Right lung (tissue), 2 donors: ENCODE measurements at regions not wholly inside any gene's neighbourhood (a gene's known extent, or its start where the extent isn't known, plus 50 kb on each side); places are given as distances from the start of the nearest gene placed in this dataset.

ENCODE experiments used
- DNase-seq, 2 donors: peaks; one replicate each; pipeline ENCODE4 v3.0.0-alpha.2; 2013

GRCh38 chr13:110097013-110097412, 209.9 kb downstream of the COL4A1 start:
- no peak for DNase-seq

GRCh38 chr13:110092831-110093247, 214.1 kb downstream of the COL4A1 start:
- no peak for DNase-seq

GRCh38 chr13:110089815-110090214, 217.1 kb downstream of the COL4A1 start:
- DNase-seq, result no peak

- no peak for DNase-seq
Measured at GRCh38 chr13:110089100-110089499, 217.9 kb downstream of the COL4A1 start.

GRCh38 chr13:110073982-110074381, 233.0 kb downstream of the COL4A1 start:
- DNase-seq, result no peak

- DNase-seq, result no peak
Measured at GRCh38 chr13:110070511-110071120, 236.3 kb downstream of the COL4A1 start.

- DNase-seq, result no peak
Measured at GRCh38 chr13:110070046-110070445, 236.9 kb downstream of the COL4A1 start.

- no peak for DNase-seq
Measured at GRCh38 chr13:110068176-110068473, 238.8 kb downstream of the COL4A1 start.

GRCh38 chr13:110067355-110068175, 239.4 kb downstream of the COL4A1 start:
- no peak for DNase-seq

- no peak for DNase-seq
Measured at GRCh38 chr13:110065780-110066179, 241.2 kb downstream of the COL4A1 start.

- DNase-seq, result no peak
Measured at GRCh38 chr13:110063490-110064421, 243.2 kb downstream of the COL4A1 start.

- DNase-seq, result no peak
Measured at GRCh38 chr13:110062777-110063442, 244.0 kb downstream of the COL4A1 start.

- no peak for DNase-seq
Measured at GRCh38 chr13:110062077-110062776, 244.7 kb downstream of the COL4A1 start.

- no peak for DNase-seq
Measured at GRCh38 chr13:110061270-110061669, 245.7 kb downstream of the COL4A1 start.

GRCh38 chr13:110057052-110057451, 249.9 kb downstream of the COL4A1 start:
- no peak for DNase-seq

GRCh38 chr13:110056640-110057039, 250.3 kb downstream of the COL4A1 start:
- DNase-seq, result no peak

- no peak for DNase-seq
Measured at GRCh38 chr13:110055089-110055488, 251.9 kb downstream of the COL4A1 start.

GRCh38 chr13:110054041-110054440, 252.9 kb downstream of the COL4A1 start:
- DNase-seq, result no peak

GRCh38 chr13:110047496-110047895, 259.5 kb downstream of the COL4A1 start:
- peak; percentile 78 to 80 for DNase-seq

- no peak for DNase-seq
Measured at GRCh38 chr13:110046811-110047210, 260.1 kb downstream of the COL4A1 start.

GRCh38 chr13:110045919-110046318, 259.5 kb upstream of the IRS2 start:
- no peak for DNase-seq
